Heart left ventricle (tissue), 13 donors: ENCODE measurements at regions not wholly inside any gene's neighbourhood (a gene's known extent, or its start where the extent isn't known, plus 50 kb on each side); places are given as distances from the start of the nearest gene placed in this dataset.

Experiments used
- CTCF ChIP-seq, 12 donors: fragments of 200-600 bp; sonication (generic) in 4 of 12; IDR thresholded peaks; one replicate each; pipeline versions ENCODE4 v1.5.0 to v1.8.0; 2018 to 2022; ENCODE audit warnings: antibody characterized with exemption in 12 of 12, mild to moderate bottlenecking in 5 of 12
- POLR2A ChIP-seq, 2 donors: fragments of 450-650 bp; IDR thresholded peaks; one replicate each; pipeline ENCODE4 v1.6.1; 2017; ENCODE audit warnings: antibody characterized with exemption in 2 of 2, mild to moderate bottlenecking in 2 of 2, moderate library complexity in 2 of 2
- donor health status: ischemic (EF 13 %, LVEDD 7.1; RV severe dilation, severe dysfunction).
- donor health status: DM: no; HTN: yes; CAD: no.
- donor health status: DM: no; HTN: no; CAD: no.
- donor health status: ischemic (EF 25% LVEDD 6.9; RV normal size, moderate dysfunction).
- donor health status: ischemic (EF 25% LVEDD 5.7; RV mildly dilated, moderate dysfunction).
- donor health status: ischemic (EF 35%, LVEDD 5.7; RV mildly dilated, moderate dysfunction).
- donor health status: nonischemic (EF 11% LVEDD 7.7; RV severe dilation, severe dysfunction).
- donor health status: DM: yes; HTN: yes; CAD: no.
- donor health status: PGD.
- donor health status: ischemic (EF 29% LVEDD 5.4; RV normal size, mild dysfunction).
- donor health status: nonischemic (EF 23%, LVEDD 6.1; RV moderate dilation, normal function).

GRCh38 chr14:101061411-101062064 is 158.0 kb upstream of the RTL1 start:
- TF ChIP-seq POLR2A (IDR thresholded peaks at IDR 0.05): no peak
- no peak for TF ChIP-seq CTCF (IDR thresholded peaks at IDR 0.05)
